ENCODE measurements at regions not wholly inside any gene's neighbourhood (a gene's known extent, or its start where the extent isn't known, plus 50 kb on each side); places are given as distances from the start of the nearest gene placed in this dataset.

DNA sequence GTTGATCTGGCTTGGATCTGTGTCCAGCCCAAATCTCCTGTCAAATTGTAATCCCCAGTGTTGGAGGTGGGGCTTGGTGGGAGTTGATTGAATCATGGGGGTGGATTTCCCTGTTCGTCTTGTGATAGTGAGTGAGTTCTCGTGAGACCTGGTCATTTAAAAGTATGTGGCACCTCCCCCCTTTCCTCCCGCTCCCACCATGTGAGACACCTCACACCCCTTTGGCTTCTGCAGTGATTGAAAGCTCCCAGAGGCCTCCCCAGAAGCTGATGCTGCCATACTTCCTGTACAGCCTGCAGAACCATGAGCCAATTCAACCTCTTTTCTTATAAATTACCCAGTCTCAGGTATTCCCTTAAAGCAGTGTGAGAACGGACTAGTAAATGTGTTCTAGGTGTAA, 117.3 kb upstream of the PTCH1 start:
- CTCF ChIA-PET: no interaction called here
- DNase-seq (ENCODE audit: low spot score): no peak
- H3K27ac ChIP-seq: no peak overlapping the region
- POLR2A ChIA-PET (ENCODE audit: low non-redundant PET): no interaction called here
- TF ChIP-seq, protein P1, sequence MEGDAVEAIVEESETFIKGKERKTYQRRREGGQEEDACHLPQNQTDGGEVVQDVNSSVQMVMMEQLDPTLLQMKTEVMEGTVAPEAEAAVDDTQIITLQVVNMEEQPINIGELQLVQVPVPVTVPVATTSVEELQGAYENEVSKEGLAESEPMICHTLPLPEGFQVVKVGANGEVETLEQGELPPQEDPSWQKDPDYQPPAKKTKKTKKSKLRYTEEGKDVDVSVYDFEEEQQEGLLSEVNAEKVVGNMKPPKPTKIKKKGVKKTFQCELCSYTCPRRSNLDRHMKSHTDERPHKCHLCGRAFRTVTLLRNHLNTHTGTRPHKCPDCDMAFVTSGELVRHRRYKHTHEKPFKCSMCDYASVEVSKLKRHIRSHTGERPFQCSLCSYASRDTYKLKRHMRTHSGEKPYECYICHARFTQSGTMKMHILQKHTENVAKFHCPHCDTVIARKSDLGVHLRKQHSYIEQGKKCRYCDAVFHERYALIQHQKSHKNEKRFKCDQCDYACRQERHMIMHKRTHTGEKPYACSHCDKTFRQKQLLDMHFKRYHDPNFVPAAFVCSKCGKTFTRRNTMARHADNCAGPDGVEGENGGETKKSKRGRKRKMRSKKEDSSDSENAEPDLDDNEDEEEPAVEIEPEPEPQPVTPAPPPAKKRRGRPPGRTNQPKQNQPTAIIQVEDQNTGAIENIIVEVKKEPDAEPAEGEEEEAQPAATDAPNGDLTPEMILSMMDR (conservative IDR thresholded peaks at IDR 0.05; ENCODE audit: low read depth): no peak

DNA sequence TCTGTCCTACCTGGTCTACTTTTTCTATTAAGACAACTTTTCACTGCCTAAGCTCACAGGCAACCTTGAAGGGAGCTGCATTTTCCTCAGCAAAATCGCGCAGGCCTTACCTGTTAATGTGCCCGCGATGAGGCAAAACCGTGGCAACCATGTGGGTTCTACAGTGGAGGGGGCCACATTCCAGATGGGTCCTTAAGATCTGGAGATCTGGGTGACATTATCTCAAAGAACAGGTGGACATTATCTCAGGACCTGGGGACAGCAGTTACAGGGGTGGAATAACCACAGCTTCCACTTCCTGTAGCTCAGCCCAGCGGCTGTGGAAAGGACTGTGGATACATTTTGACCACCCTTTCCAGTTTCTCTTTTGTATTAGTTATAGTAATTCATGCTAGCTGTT, 112.8 kb upstream of the PTCH1 start:
- TF ChIP-seq, protein P1 (conservative IDR thresholded peaks at IDR 0.05; ENCODE audit: low read depth): no peak
- POLR2A ChIA-PET (ENCODE audit: low non-redundant PET): no interaction called here
- DNase-seq (ENCODE audit: low spot score): no peak
- no peak overlapping the region for H3K27ac ChIP-seq
- CTCF ChIA-PET: interaction anchor here (0.5 kb wide), 1 partner anchor 99 kb away, joined by 3 read pairs; no protein-coding TSS in a partner anchor

DNA sequence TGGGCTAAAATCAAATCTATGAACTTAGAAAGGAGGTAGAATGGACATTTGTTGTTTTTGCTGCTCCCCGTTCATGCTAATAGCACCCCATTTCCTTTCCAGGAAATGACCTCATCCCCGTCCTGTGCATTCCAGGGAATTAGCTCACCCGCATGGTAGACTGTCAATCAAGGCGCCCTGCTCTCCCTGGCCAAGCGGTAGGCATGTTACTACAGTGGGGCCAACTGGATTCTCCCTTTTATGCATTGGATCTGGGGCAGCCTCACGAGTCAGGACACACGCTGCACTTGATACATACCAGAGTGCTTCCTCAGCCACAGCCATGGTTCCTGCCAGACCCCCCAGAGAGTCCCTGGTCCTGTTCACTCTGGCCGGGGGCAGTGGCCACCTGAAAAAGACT, 111.0 kb upstream of the PTCH1 start:
- TF ChIP-seq, protein P1 (conservative IDR thresholded peaks at IDR 0.05; ENCODE audit: low read depth): no peak
- POLR2A ChIA-PET (ENCODE audit: low non-redundant PET): no interaction called here
- H3K27ac ChIP-seq: peak overlapping the region; percentile 39; the same call in 1 of the 2 replicates
- CTCF ChIA-PET: no interaction called here
- peak; percentile 55 for DNase-seq (ENCODE audit: low spot score)

DNA sequence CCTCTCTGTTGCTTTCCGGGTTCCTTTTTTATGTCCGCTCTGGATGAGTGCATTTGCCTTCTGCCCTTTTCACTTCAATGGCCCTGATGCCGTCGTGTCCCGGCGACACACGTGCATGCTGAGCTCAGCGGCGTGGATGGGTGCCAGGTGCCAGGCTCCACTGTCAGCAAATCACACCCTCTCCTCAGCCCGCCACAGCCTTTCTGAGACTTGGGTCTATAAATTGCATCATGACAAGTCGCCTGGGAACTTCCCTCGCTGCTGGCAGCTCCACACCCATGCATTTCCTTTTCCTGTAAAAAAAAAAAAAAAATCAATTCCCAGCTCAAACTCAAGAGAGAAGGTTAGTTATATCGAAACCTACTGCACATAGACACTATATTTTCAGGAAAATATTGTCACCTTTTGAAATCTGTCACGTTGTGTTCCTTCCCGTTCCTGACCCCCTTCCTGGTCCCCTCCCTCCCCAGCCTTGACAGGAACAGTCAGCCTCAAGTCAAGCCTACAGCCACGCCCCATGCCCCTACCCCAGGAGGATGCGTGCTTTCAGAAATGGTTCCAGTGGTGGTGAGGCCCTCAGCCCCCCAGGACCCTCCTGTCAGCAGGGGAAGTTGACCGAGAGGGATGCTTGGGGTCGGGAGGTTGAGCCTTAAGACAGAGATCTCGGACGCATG, 110.3 kb upstream of the PTCH1 start:
- ChIA-PET POLR2A (ENCODE audit: low non-redundant PET) (no interaction called here), CTCF (interaction anchor here (0.6 kb wide), 1 partner anchor 15 kb away, joined by 3 read pairs; no protein-coding TSS in a partner anchor)
- peak overlapping the region; percentile 39; the same call in 1 of the 2 replicates for H3K27ac ChIP-seq
- TF ChIP-seq, protein P1 (conservative IDR thresholded peaks at IDR 0.05; ENCODE audit: low read depth): no peak
- no peak for DNase-seq (ENCODE audit: low spot score)

DNA sequence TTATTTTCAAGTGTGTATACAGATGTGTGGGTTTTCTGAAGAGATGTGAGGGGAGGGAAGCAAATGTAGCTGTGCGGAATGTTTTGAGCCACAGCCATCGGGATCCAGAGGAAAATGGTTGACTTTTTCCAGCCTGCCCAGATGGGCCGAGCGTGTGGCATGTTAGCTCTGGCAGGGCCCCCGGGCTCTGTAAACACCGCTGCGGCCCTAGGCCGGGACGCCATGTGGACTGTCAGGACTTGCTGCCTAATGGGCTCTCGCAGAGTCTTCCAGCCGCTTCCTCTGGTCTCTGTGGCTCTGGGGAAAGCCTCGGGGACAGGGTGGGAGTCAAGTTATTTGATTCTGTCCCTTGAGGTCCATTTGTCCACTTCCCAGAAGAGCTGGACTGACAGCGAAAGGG, 109.6 kb upstream of the PTCH1 start:
- no peak overlapping the region for H3K27ac ChIP-seq
- DNase-seq (ENCODE audit: low spot score): no peak
- ChIA-PET POLR2A (ENCODE audit: low non-redundant PET) (no interaction called here), CTCF (interaction anchor here (0.6 kb wide), 1 partner anchor 14 kb away, joined by 3 read pairs; no protein-coding TSS in a partner anchor)
- TF ChIP-seq, protein P1 (conservative IDR thresholded peaks at IDR 0.05; ENCODE audit: low read depth): no peak

DNA sequence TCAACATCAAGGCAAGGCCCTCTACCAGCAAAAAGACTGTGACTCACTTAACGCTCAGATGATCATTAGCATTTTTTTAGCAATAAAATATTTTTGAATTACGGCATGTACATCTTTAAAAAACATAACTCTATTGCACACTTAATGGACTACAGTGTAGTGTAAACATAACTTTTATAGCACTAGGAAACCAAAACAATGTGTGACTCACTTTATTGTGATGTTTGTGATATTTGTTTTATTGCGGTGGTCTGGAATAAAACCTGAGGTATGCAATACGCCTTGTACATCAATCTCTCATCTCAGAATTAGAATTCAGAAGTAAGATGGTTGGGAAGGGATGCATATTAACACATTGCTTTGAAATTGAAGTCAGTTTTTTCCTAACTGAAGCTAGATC, 106.9 kb upstream of the PTCH1 start:
- ChIA-PET CTCF (interaction anchor here (0.7 to 1.1 kb wide), 2 partner anchors 20 to 191 kb away, joined by 4 to 5 read pairs; no protein-coding TSS in a partner anchor), POLR2A (ENCODE audit: low non-redundant PET) (no interaction called here)
- no peak overlapping the region for H3K27ac ChIP-seq
- no peak for DNase-seq (ENCODE audit: low spot score)
- TF ChIP-seq, protein P1 (conservative IDR thresholded peaks at IDR 0.05; ENCODE audit: low read depth): no peak

Measured in RWPE1 (cell line).